Activated naive CD8-positive, alpha-beta T cell treated with anti-CD3 and anti-CD28 coated beads, Interleukin-2, amount 50 U/mL, for 24 hours (primary cell): ENCODE measurements at regions not wholly inside any gene's neighbourhood (a gene's known extent, or its start where the extent isn't known, plus 50 kb on each side); places are given as distances from the start of the nearest gene placed in this dataset.

ENCODE experiments used
- ATAC-seq: fragments of 150-1000 bp; cut with Tn5 transposase; one replicate; pipeline ENCODE4 v1.10.0; 2021
- DNase-seq: peaks from one replicate; pipeline ENCODE4 v3.0.0; 2021
- H3K27ac Mint-ChIP-seq: one replicate; pipeline ENCODE4 v1.8.0; 2021; ENCODE audit warnings: mild to moderate bottlenecking, mixed read lengths
- H3K27me3 Mint-ChIP-seq: one replicate; pipeline ENCODE4 v1.8.0; 2021; ENCODE audit warnings: mixed read lengths
- H3K36me3 Mint-ChIP-seq: one replicate; pipeline ENCODE4 v1.8.0; 2021; ENCODE audit warnings: low read depth, mixed read lengths
- H3K4me1 Mint-ChIP-seq: one replicate; pipeline ENCODE4 v1.8.0; 2021; ENCODE audit warnings: mixed read lengths
- H3K4me3 Mint-ChIP-seq: one replicate; pipeline ENCODE4 v1.8.0; 2021; ENCODE audit warnings: mild to moderate bottlenecking, moderate library complexity, mixed read lengths
- H3K9me3 Mint-ChIP-seq: one replicate; pipeline ENCODE4 v1.8.0; 2021; ENCODE audit warnings: mixed read lengths

GRCh38 chr17:33525186-33525585, 232.1 kb upstream of the ASIC2 start:
- no peaks in the 10 kb centered on the region for H3K4me1 Mint-ChIP-seq
- ATAC-seq: no peak
- no peaks in the 10 kb centered on the region for H3K36me3 Mint-ChIP-seq
- no peak overlapping the region for H3K27ac Mint-ChIP-seq
- DNase-seq: no peak
- H3K9me3 Mint-ChIP-seq: peaks cover 13% of the 10 kb centered on the region
- H3K27me3 Mint-ChIP-seq: peaks cover 3% of the 10 kb centered on the region
- H3K4me3 Mint-ChIP-seq: no peak overlapping the region

GRCh38 chr17:33526717-33527116, 233.6 kb upstream of the ASIC2 start:
- no peaks in the 10 kb centered on the region for H3K36me3 Mint-ChIP-seq
- H3K27ac Mint-ChIP-seq: no peak overlapping the region
- DNase-seq: no peak
- H3K4me1 Mint-ChIP-seq: no peaks in the 10 kb centered on the region
- H3K4me3 Mint-ChIP-seq: no peak overlapping the region
- H3K27me3 Mint-ChIP-seq: peaks cover 3% of the 10 kb centered on the region
- ATAC-seq: no peak
- peaks cover 13% of the 10 kb centered on the region for H3K9me3 Mint-ChIP-seq

DNA sequence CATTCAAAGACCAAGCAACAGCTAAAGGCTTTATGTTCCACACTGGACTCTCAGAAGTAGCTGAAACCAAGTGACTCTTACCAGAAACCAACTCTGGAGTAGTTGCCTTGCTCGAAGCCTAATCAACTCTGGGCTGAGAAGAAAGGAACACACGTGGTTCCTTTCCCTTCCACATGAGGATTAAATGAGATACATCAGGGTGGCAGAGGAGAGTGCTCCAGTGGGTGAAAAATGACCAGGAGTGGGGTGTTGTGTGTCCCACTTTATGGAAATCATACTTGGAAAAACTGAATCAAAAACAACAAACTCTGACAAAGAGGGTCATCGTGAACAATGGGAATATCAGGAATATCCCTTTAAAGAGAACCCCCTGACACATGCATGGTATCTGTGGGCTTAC, 234.2 kb upstream of the ASIC2 start:
- H3K27ac Mint-ChIP-seq: no peak overlapping the region
- H3K9me3 Mint-ChIP-seq: peaks cover 13% of the 10 kb centered on the region
- H3K4me3 Mint-ChIP-seq: no peak overlapping the region
- H3K27me3 Mint-ChIP-seq: peaks cover 3% of the 10 kb centered on the region
- ATAC-seq (no peak), DNase-seq (no peak)
- no peaks in the 10 kb centered on the region for H3K36me3 Mint-ChIP-seq
- H3K4me1 Mint-ChIP-seq: no peaks in the 10 kb centered on the region

DNA sequence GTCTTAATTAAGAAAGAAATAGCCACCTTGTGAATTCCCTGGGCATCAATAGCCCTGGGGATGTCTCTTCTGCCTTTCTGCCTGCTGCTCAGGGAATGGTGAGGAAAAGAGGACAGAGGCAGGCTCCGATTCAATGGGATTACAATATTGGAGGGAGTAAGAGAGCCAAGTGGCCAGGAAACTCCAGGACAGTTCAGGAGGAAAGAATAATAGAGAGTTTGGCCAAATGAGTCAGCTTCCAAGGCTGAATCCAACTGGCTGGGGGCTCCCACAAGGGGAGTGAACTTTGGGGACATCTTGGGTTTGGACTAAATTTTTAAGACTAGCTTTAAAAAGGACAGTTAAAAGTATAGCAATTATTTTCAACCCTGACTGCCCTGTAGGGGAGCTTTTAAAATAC, 235.8 kb upstream of the ASIC2 start:
- no peak overlapping the region for H3K27ac Mint-ChIP-seq
- DNase-seq: no peak
- no peaks in the 10 kb centered on the region for H3K4me1 Mint-ChIP-seq
- H3K36me3 Mint-ChIP-seq: no peaks in the 10 kb centered on the region
- H3K4me3 Mint-ChIP-seq: no peak overlapping the region
- peaks cover 3% of the 10 kb centered on the region for H3K27me3 Mint-ChIP-seq
- peaks cover 13% of the 10 kb centered on the region for H3K9me3 Mint-ChIP-seq
- ATAC-seq: no peak

GRCh38 chr17:33529816-33530215, 236.7 kb upstream of the ASIC2 start:
- ATAC-seq (no peak), DNase-seq (no peak)
- Mint-ChIP-seq H3K27me3 (peaks cover 3% of the 10 kb centered on the region), H3K9me3 (peaks cover 13% of the 10 kb centered on the region), H3K27ac (no peak overlapping the region), H3K4me1 (no peaks in the 10 kb centered on the region), H3K4me3 (no peak overlapping the region), H3K36me3 (no peaks in the 10 kb centered on the region)

DNA sequence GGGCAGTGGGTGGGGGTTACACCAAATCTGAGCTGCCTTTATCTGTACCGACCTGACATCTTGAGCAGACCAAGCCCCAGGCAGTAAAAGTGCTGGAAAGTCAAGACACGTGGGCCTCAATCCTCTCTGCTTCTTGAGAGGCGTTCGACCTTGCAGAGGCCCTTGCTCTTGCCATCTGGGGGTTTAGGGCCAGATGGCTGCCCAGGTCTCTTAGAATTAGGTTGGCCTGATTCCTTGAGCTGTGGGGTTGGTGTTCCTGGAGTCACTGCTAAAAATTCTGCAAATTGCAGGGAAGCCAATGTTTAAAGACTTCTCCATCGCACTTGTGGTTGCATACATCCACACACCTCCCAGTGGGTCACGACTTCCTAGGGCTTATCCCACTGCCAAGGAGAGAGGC, 238.2 kb upstream of the ASIC2 start:
- H3K4me3 Mint-ChIP-seq: no peak overlapping the region
- no peaks in the 10 kb centered on the region for H3K4me1 Mint-ChIP-seq
- no peak for DNase-seq
- no peak overlapping the region for H3K27ac Mint-ChIP-seq
- peaks cover 3% of the 10 kb centered on the region for H3K27me3 Mint-ChIP-seq
- peaks cover 13% of the 10 kb centered on the region for H3K9me3 Mint-ChIP-seq
- no peaks in the 10 kb centered on the region for H3K36me3 Mint-ChIP-seq
- ATAC-seq: no peak

GRCh38 chr17:33534087-33534486, 241.0 kb upstream of the ASIC2 start:
- DNase-seq: no peak
- no peak overlapping the region for H3K27ac Mint-ChIP-seq
- ATAC-seq: no peak
- H3K4me1 Mint-ChIP-seq: no peaks in the 10 kb centered on the region
- H3K9me3 Mint-ChIP-seq: no peaks in the 10 kb centered on the region
- H3K27me3 Mint-ChIP-seq: peaks cover 2% of the 10 kb centered on the region
- H3K4me3 Mint-ChIP-seq: no peak overlapping the region
- no peaks in the 10 kb centered on the region for H3K36me3 Mint-ChIP-seq

GRCh38 chr17:33545124-33545523, 252.0 kb upstream of the ASIC2 start:
- Mint-ChIP-seq H3K4me3 (no peak overlapping the region), H3K27ac (no peak overlapping the region), H3K27me3 (peaks cover 5% of the 10 kb centered on the region), H3K9me3 (peaks cover 2% of the 10 kb centered on the region), H3K4me1 (no peaks in the 10 kb centered on the region), H3K36me3 (no peaks in the 10 kb centered on the region)
- no peak for ATAC-seq
- no peak for DNase-seq

GRCh38 chr17:33550261-33550660, 257.2 kb upstream of the ASIC2 start:
- DNase-seq (no peak), ATAC-seq (no peak)
- no peak overlapping the region for H3K4me3 Mint-ChIP-seq
- no peaks in the 10 kb centered on the region for H3K4me1 Mint-ChIP-seq
- H3K27me3 Mint-ChIP-seq: peaks cover 5% of the 10 kb centered on the region
- no peaks in the 10 kb centered on the region for H3K36me3 Mint-ChIP-seq
- no peaks in the 10 kb centered on the region for H3K9me3 Mint-ChIP-seq
- H3K27ac Mint-ChIP-seq: no peak overlapping the region

DNA sequence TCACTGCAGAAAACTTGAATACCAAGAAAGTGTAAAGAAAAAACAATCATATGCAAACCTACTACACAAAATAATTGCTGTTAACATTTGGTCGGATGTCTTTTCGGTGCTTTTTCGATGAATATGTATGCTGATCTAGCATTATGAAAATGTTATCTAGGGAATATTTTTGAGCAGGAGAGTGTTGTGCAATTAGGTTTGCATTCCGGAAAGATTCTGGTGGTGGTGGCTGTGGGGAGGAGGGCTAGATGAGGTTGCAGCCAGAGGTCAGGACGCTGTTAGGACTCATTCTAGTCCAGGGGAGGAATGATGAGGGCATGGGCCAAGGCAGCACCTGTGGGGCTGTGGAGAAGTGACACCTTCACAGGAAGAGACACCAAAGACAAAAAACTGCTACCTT, 258.0 kb upstream of the ASIC2 start:
- no peaks in the 10 kb centered on the region for H3K36me3 Mint-ChIP-seq

GRCh38 chr17:33551911-33552310, 258.8 kb upstream of the ASIC2 start:
- H3K36me3 Mint-ChIP-seq: no peaks in the 10 kb centered on the region
- ATAC-seq (no peak), DNase-seq (no peak)
- peaks cover 5% of the 10 kb centered on the region for H3K27me3 Mint-ChIP-seq
- no peaks in the 10 kb centered on the region for H3K9me3 Mint-ChIP-seq
- no peak overlapping the region for H3K27ac Mint-ChIP-seq
- H3K4me1 Mint-ChIP-seq: no peaks in the 10 kb centered on the region
- no peak overlapping the region for H3K4me3 Mint-ChIP-seq

More for the DNA sequence above, 258.0 kb upstream of the ASIC2 start:
- Mint-ChIP-seq H3K27me3 (peaks cover 5% of the 10 kb centered on the region), H3K27ac (no peak overlapping the region), H3K4me3 (no peak overlapping the region), H3K4me1 (no peaks in the 10 kb centered on the region), H3K9me3 (no peaks in the 10 kb centered on the region)
- DNase-seq (no peak), ATAC-seq (no peak)

DNA sequence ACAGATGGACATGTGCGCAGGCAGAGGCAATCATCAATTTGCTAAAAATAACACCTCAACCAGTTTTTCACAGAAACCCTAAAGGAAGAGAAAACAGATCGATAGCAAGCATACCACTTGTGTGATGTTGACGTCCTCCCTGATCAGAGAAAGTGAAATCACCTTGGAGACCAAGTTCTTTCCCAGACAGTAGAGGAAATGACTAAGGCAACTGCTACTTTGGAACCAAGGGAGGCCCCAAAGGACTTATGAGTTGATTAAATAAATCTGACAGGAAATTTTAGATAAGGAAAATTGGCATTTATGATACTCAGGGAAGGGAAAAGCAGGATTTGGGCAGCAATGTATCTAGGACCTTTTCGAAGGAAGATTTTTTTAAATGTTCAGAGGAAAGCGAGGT, 267.1 kb upstream of the ASIC2 start:
- Mint-ChIP-seq H3K9me3 (peaks cover 14% of the 10 kb centered on the region), H3K4me3 (no peak overlapping the region), H3K36me3 (no peaks in the 10 kb centered on the region), H3K27me3 (peaks cover 2% of the 10 kb centered on the region), H3K4me1 (no peaks in the 10 kb centered on the region), H3K27ac (no peak overlapping the region)
- DNase-seq: no peak
- no peak for ATAC-seq

GRCh38 chr17:33560871-33561270, 267.8 kb upstream of the ASIC2 start:
- Mint-ChIP-seq H3K9me3 (peaks cover 14% of the 10 kb centered on the region), H3K27me3 (peaks cover 2% of the 10 kb centered on the region), H3K4me3 (no peak overlapping the region), H3K36me3 (no peaks in the 10 kb centered on the region), H3K4me1 (no peaks in the 10 kb centered on the region), H3K27ac (no peak overlapping the region)
- ATAC-seq (no peak), DNase-seq (no peak)

GRCh38 chr17:33561569-33562334, 268.7 kb upstream of the ASIC2 start:
- ATAC-seq (no peak), DNase-seq (no peak)
- H3K4me1 Mint-ChIP-seq: no peaks in the 10 kb centered on the region
- H3K36me3 Mint-ChIP-seq: no peaks in the 10 kb centered on the region
- no peak overlapping the region for H3K4me3 Mint-ChIP-seq
- peaks cover 2% of the 10 kb centered on the region for H3K27me3 Mint-ChIP-seq
- peaks cover 15% of the 10 kb centered on the region for H3K9me3 Mint-ChIP-seq
- H3K27ac Mint-ChIP-seq: no peak overlapping the region

- Mint-ChIP-seq H3K27ac (no peak overlapping the region), H3K27me3 (peaks cover 2% of the 10 kb centered on the region), H3K4me3 (no peak overlapping the region), H3K9me3 (peaks cover 14% of the 10 kb centered on the region), H3K36me3 (no peaks in the 10 kb centered on the region), H3K4me1 (no peaks in the 10 kb centered on the region)
- DNase-seq (no peak), ATAC-seq (no peak)
These were observed 269.7 kb upstream of the ASIC2 start for GRCh38 chr17:33562792-33563191.

- Mint-ChIP-seq H3K36me3 (no peaks in the 10 kb centered on the region), H3K9me3 (peaks cover 11% of the 10 kb centered on the region)
- no peak for DNase-seq
These were observed 271.1 kb upstream of the ASIC2 start for GRCh38 chr17:33564146-33564545.

More at GRCh38 chr17:33564146-33564545, 271.1 kb upstream of the ASIC2 start:
- peaks cover 2% of the 10 kb centered on the region for H3K27me3 Mint-ChIP-seq
- no peak overlapping the region for H3K27ac Mint-ChIP-seq
- ATAC-seq: no peak
- H3K4me3 Mint-ChIP-seq: no peak overlapping the region
- H3K4me1 Mint-ChIP-seq: no peaks in the 10 kb centered on the region
